GM12872 (cell line): ENCODE measurements at regions not wholly inside any gene's neighbourhood (a gene's known extent, or its start where the extent isn't known, plus 50 kb on each side); places are given as distances from the start of the nearest gene placed in this dataset.

ENCODE experiments used
- CTCF ChIP-seq: IDR thresholded peaks from 3 replicates; pipeline ENCODE4 v1.5.1; 2011; ENCODE audit warnings: low read depth, mild to moderate bottlenecking, low read length, moderate library complexity; ENCODE audit not compliant: insufficient read depth

- no peak for TF ChIP-seq CTCF
These were observed 570.5 kb upstream of the CITED2 start for GRCh38 chr6:139944976-139945375.

GRCh38 chr6:139944131-139944530 lies 569.7 kb upstream of the CITED2 start:
- TF ChIP-seq CTCF: no peak

GRCh38 chr6:139943391-139943790 lies 568.9 kb upstream of the CITED2 start:
- no peak for TF ChIP-seq CTCF

DNA sequence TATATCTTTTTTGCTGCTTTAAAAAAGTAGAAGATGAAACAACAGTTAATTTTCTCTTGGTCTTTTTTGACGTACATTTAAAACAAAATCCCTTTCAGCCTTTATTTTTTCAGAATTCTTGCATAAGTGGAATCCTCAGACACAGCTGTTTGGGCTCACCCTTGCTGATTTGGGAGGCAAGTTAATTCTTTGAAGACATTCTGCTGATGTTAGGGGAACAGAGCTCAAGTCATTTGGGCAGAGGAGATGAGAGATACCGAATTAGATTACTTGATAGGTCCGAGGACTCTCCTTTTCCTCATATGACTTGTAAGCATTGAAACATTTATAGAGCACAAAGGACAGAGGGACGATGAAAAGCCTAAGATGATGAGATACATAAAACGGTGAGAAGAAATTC lies 567.9 kb upstream of the CITED2 start:
- no peak for TF ChIP-seq CTCF

DNA sequence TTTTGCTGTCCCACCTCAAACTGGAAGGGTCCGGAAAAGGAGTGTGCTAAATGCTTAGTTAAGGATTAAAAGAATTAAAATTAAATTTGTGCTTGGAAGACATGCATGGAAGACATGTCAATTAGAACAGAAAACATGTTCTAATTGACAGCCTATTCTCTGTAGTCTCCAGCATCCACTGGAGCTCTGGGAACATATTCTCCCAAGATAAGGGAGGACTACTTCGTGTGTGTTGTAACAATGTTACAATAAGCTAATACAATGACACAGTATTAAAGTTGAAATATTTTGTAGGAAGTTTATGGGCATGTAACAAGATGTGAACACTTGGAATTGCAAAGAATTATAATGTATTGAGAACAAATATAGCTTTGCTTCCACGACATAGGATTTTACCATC lies 567.4 kb upstream of the CITED2 start:
- TF ChIP-seq CTCF: no peak

DNA sequence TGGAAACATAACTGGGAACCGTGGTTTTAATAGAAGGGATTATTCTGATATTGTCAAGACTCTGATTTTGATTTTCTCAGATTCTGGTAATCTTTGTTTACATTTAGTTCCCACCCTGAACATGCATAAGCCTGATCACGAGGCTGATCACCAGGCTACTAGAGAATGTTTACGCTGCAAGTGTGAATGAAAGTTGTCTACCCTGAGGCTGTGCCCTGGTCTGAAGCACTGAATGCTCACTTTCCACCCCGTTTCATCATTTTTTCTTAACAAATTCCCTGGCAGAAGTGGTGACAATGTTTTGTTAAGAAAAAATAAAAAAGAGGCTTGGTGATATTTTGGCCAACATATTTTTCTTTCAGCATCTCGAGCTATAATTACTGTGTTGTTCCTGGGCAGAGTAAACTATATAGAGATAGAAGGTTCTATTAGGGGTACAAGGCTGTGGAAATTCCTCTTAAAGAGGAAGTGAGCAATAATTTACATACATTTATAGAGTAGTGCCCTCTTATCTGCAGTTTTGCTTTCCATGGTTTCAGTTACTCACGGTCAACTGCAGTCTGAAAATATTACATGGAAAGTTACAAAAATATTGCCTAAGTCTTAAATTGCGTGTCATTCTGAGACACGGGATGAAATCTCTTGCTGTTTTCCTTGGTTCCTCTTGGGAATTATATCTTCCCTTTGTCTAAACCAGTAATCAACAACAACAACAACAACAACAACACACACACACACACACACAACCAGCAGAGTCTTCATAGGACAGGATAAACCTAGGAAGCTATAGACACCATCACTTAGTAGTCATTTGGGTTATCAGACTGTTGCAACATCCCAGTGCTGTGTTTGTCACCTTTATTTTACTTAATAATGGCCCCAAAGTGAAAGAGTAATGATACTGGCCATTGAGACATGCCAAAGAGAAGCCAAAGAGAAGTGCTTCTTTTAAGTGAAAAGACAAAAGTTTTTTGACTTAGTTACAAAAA lies 566.6 kb upstream of the CITED2 start:
- TF ChIP-seq CTCF: no peak

- TF ChIP-seq CTCF: no peak
These were observed 564.9 kb upstream of the CITED2 start for GRCh38 chr6:139939189-139939979.
